Stimulated activated CD4-positive, alpha-beta T cell treated with anti-CD3 and anti-CD28 coated beads, Interleukin-4, amount 100 ng/mL, for 24 hours (primary cell): ENCODE measurements at regions not wholly inside any gene's neighbourhood (a gene's known extent, or its start where the extent isn't known, plus 50 kb on each side); places are given as distances from the start of the nearest gene placed in this dataset.
"Not testable (repeated sequence)": the region's sequence is repeated elsewhere in the genome, so short reads cannot be mapped to it uniquely, and the experiment has no call there.

Experiments used
- DNase-seq: peaks from one replicate; pipeline ENCODE4 v3.0.0-alpha.2; 2020

- DNase-seq = no peak
These were observed 145.5 kb downstream of the CYP26B1 start for GRCh38 chr2:72001937-72002690.

GRCh38 chr2:72000110-72000509, 147.6 kb downstream of the CYP26B1 start:
- no peak for DNase-seq

GRCh38 chr2:71999580-71999979, 148.1 kb downstream of the CYP26B1 start:
- no peak for DNase-seq

- no peak for DNase-seq
These were observed 149.8 kb downstream of the CYP26B1 start for GRCh38 chr2:71997843-71998242.

- no peak for DNase-seq
These were observed 152.5 kb downstream of the CYP26B1 start for GRCh38 chr2:71995067-71995665.

- no peak for DNase-seq
These were observed 155.6 kb downstream of the CYP26B1 start for GRCh38 chr2:71992036-71992435.

GRCh38 chr2:71991397-71991796, 156.3 kb downstream of the CYP26B1 start:
- DNase-seq = no peak

- no peak for DNase-seq
These were observed 156.8 kb downstream of the CYP26B1 start for GRCh38 chr2:71990826-71991225.

- DNase-seq = no peak
These were observed 157.5 kb downstream of the CYP26B1 start for GRCh38 chr2:71990122-71990521.

GRCh38 chr2:71989671-71990070, 158.0 kb downstream of the CYP26B1 start:
- DNase-seq = no peak

GRCh38 chr2:71988170-71988569, 159.5 kb downstream of the CYP26B1 start:
- DNase-seq = no peak

GRCh38 chr2:71976685-71977084, 171.0 kb downstream of the CYP26B1 start:
- DNase-seq = no peak

- DNase-seq = no peak
These were observed 172.8 kb downstream of the CYP26B1 start for GRCh38 chr2:71974846-71975245.

- no peak for DNase-seq
These were observed 176.2 kb downstream of the CYP26B1 start for GRCh38 chr2:71971493-71971892.

GRCh38 chr2:71965530-71965929, 182.1 kb downstream of the CYP26B1 start:
- DNase-seq = no peak

GRCh38 chr2:71962911-71963694, 184.6 kb downstream of the CYP26B1 start:
- DNase-seq = no peak

GRCh38 chr2:71962350-71962749, 185.3 kb downstream of the CYP26B1 start:
- no peak for DNase-seq

- DNase-seq = no peak
These were observed 186.2 kb downstream of the CYP26B1 start for GRCh38 chr2:71961289-71962027.

GRCh38 chr2:71959494-71959893, 188.2 kb downstream of the CYP26B1 start:
- DNase-seq = no peak

GRCh38 chr2:71958426-71958825, 189.2 kb downstream of the CYP26B1 start:
- DNase-seq = not testable (repeated sequence)

- no peak for DNase-seq
These were observed 195.0 kb downstream of the CYP26B1 start for GRCh38 chr2:71952572-71953188.

GRCh38 chr2:71951718-71952404, 195.8 kb downstream of the CYP26B1 start:
- DNase-seq = no peak
